ENCODE measurements at regions not wholly inside any gene's neighbourhood (a gene's known extent, or its start where the extent isn't known, plus 50 kb on each side); places are given as distances from the start of the nearest gene placed in this dataset.

DNA sequence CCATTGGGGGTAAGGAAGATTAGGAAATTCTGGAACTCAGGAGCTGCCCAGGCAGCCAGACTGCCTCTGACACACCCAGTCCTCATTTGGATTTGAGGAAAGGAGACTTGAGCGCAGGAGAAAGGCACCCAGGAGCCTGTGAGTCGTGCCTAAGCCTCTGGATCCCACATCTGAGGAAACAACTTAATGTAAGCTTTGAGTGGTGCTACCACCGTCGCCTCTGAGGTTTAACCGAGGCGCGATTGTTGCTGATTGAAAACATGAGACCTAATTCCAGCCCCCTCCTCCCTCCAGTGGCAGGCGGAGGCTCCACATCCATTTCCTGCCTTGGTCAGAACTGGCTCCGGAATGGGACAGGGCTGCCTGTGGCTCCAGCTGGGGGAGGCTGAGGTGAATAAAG, 176.7 kb upstream of the PKDCC start:
- intact Hi-C loops (cut with micrococcal nuclease), result loop anchor here (10.0 kb wide), 1 partner anchor 364 kb away; no protein-coding TSS in a partner anchor
- Mint-ChIP-seq H3K27ac (no peak overlapping the region), H3K9me3 (no peaks in the 10 kb centered on the region), H3K4me3 (no peak overlapping the region), H3K27me3 (peaks cover 18% of the 10 kb centered on the region), H3K36me3 (ENCODE audit: low read depth) (no peaks in the 10 kb centered on the region), H3K4me1 (ENCODE audit: low read depth) (no peaks in the 10 kb centered on the region)

DNA sequence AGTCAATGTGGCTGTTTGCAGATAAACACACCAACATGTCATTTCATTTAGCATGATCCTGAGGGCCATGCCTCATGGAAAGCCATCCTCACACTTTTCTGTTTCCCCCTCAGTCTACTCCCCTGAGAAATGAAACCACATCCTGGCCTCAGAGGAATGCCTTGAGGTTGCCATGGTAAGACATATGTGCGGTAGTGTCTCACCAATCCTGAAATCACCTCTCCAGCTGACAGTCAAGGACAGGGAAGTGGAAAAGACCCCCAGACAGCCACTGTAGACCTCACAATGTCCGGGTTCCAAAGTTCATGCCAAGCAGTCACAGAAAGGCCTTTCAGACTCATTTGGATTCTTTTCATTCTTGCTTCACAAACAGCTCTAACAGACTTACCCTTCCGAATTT, 175.2 kb upstream of the PKDCC start:
- Mint-ChIP-seq H3K27me3 (peaks cover 13% of the 10 kb centered on the region), H3K4me3 (no peak overlapping the region), H3K9me3 (no peaks in the 10 kb centered on the region), H3K27ac (no peak overlapping the region), H3K36me3 (ENCODE audit: low read depth) (no peaks in the 10 kb centered on the region), H3K4me1 (ENCODE audit: low read depth) (no peaks in the 10 kb centered on the region)
- intact Hi-C loops (cut with micrococcal nuclease), result loop anchor here (10.0 kb wide), 1 partner anchor 362 kb away; no protein-coding TSS in a partner anchor

DNA sequence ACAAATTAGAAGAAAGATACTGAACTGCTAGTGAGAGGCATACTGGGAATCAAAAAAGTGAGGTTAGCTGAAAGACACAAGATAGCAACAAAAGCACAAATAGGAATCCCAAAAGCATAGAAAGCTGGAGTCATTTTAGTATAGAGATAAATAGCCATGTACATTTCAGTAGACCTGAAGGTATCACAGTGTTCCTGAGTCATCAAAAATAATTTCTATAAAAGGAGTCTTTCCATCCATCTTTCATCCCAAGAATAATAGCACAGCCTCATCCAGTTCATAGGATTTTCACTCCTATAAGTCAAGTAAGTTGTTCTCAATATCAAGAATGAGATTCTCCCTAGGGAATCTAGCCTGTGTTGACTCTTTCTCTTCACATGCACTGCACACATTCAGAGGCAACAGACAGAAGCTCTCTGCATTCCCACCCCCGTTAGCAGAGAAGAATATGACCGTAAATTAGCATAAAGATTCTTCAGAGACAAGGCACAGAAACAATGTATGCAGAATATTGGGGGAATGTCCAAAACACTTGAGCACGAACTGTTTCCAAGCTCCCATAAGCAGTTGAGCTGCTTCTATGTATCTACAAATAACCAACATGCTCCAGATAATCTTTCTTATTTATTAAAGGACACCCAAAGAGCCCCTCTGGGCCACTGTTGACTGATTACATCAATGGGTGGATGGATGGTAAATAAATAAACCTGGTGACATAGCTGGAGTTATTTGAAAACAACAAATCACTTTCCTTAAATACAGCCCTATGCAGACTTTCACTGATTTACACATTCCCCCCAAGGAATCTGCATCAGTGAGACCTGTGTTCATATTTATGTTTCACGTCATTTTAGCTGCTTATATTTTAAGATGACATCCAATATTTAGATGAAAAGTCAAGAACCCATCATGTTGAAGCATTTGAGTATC, 174.5 kb upstream of the PKDCC start:
- Mint-ChIP-seq H3K36me3 (ENCODE audit: low read depth) (no peaks in the 10 kb centered on the region), H3K9me3 (no peaks in the 10 kb centered on the region), H3K4me3 (no peak overlapping the region), H3K27ac (no peak overlapping the region), H3K27me3 (peaks cover 13% of the 10 kb centered on the region), H3K4me1 (ENCODE audit: low read depth) (no peaks in the 10 kb centered on the region)
- intact Hi-C loops (cut with micrococcal nuclease), result loop anchor here (10.0 kb wide), 1 partner anchor 361 kb away; no protein-coding TSS in a partner anchor

DNA sequence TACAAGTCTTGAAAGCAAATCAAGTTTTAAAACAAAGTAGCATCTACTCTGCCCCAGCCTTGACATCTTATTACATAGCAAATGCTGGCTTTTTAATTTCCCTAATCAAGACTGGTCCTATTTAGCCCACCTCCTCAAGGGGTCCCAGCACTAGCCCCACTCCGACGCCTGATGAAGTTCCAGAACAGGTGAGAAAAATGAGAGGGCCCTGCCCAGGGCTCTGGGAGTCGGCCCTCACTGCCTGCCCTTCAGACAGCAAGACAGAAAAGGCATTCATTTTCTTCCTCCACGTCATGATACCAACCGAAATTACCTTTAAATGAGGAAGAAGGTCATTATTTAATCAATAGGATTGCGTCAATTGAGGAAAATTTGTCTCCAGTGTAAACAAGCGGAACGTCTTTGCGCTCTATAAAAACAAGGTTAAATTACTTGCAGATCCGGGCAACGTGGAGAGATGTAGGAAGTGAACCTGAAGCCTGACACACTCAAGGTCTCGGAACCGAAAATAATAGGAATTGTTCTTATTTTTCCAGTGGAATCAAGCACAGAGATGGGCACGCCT, 170.6 kb upstream of the PKDCC start:
- intact Hi-C loops (cut with micrococcal nuclease), result loop anchor here (10.0 kb wide), 1 partner anchor 358 kb away; no protein-coding TSS in a partner anchor
- Mint-ChIP-seq H3K4me1 (ENCODE audit: low read depth) (peaks cover 15% of the 10 kb centered on the region), H3K4me3 (no peak overlapping the region), H3K36me3 (ENCODE audit: low read depth) (no peaks in the 10 kb centered on the region), H3K27ac (no peak overlapping the region), H3K27me3 (peaks cover 11% of the 10 kb centered on the region), H3K9me3 (no peaks in the 10 kb centered on the region)

DNA sequence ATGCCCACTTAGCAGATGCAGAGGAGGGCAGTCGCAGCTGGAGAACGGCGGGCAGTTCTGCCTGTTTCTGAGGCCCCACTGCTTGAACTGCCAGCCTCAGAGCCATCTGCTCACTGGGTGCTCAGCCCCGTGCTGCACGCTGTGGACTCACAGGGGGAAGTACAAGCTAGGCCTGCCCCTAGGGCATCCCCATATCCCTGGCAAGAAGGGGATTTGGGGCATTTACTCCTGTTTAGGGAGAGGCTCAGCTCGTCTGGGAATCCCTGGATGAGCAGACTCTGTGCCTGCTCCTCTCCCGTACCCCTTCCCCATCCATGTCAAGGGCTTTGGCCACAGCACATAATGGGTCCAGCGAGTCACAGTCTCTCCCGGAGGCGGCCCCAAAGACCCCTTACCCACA, 169.8 kb upstream of the PKDCC start:
- no peak overlapping the region for H3K27ac Mint-ChIP-seq
- intact Hi-C loops (cut with micrococcal nuclease), result loop anchor here (10.0 kb wide), 1 partner anchor 357 kb away; no protein-coding TSS in a partner anchor
- no peaks in the 10 kb centered on the region for H3K9me3 Mint-ChIP-seq
- H3K27me3 Mint-ChIP-seq, result peaks cover 9% of the 10 kb centered on the region
- H3K4me1 Mint-ChIP-seq (ENCODE audit: low read depth), result peaks cover 15% of the 10 kb centered on the region
- H3K36me3 Mint-ChIP-seq (ENCODE audit: low read depth), result no peaks in the 10 kb centered on the region
- no peak overlapping the region for H3K4me3 Mint-ChIP-seq

DNA sequence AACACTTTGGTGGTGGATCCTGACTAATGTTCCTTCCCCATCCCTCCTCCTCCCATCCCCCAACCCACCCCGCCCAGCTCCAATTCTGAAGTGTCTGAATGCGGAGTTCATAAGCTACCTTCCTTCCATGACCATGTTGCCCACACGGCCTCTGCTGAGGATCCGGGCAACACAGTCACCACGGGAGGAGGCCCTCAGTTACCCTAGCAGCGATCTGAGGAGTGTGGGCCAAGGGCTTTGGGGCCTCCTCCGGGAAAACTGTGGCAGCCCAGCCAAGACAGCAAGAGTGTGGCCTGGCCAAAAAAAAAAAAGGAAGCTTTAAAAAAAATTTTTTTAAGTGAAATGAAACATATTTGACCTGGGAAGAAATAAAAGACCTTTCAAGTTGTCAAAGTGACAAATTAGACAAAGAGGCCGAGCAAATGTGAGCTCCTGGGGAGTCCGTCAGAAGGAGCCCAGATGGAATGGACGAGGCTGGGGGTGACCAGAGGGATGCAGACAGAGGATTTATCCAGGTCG, 169.0 kb upstream of the PKDCC start:
- H3K9me3 Mint-ChIP-seq, result no peaks in the 10 kb centered on the region
- H3K27me3 Mint-ChIP-seq, result peaks cover 9% of the 10 kb centered on the region
- no peaks in the 10 kb centered on the region for H3K36me3 Mint-ChIP-seq (ENCODE audit: low read depth)

DNA sequence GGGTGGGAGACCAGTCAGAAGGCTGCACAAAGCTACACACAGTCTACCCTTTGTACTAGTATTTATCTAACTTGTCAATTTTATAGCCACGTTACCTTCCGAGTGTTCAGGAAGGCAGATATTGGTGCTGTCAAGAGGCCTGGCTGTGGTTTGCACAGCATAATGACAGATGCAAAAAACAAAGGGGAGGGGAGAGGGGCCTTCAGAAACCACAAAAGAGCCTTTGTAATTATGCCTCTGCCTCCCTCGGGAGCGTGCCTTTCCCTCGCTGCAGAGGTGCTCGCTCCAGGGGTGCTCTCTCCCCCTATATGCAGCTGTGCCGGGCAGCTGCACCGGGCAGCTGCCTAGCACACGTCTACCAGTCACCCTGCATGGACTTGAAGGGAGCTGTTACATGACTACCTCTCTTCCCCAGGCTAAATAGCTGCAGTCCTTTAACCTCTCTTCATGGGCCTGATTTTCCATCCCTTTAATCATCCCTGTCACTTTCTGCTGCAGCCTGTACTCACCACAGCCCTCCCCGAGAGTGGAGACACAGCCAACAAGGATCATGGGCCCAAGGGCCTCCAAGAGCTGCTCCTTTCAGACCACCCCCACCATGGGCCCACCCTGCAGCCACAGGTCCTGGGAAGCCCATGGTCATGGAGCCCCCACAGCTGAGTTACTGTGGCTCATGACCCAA, 168.4 kb upstream of the PKDCC start:
- Mint-ChIP-seq H3K27me3 (peaks cover 9% of the 10 kb centered on the region), H3K36me3 (ENCODE audit: low read depth) (no peaks in the 10 kb centered on the region), H3K27ac (no peak overlapping the region), H3K4me3 (no peak overlapping the region), H3K9me3 (no peaks in the 10 kb centered on the region), H3K4me1 (ENCODE audit: low read depth) (peaks cover 15% of the 10 kb centered on the region)
- intact Hi-C loops (cut with micrococcal nuclease), result loop anchor here (10.0 kb wide), 1 partner anchor 355 kb away; no protein-coding TSS in a partner anchor

More for the DNA sequence above, 169.0 kb upstream of the PKDCC start:
- H3K4me1 Mint-ChIP-seq (ENCODE audit: low read depth), result peaks cover 15% of the 10 kb centered on the region
- no peak overlapping the region for H3K27ac Mint-ChIP-seq
- no peak overlapping the region for H3K4me3 Mint-ChIP-seq
- intact Hi-C loops (cut with micrococcal nuclease), result loop anchor here (10.0 kb wide), 1 partner anchor 356 kb away; no protein-coding TSS in a partner anchor

DNA sequence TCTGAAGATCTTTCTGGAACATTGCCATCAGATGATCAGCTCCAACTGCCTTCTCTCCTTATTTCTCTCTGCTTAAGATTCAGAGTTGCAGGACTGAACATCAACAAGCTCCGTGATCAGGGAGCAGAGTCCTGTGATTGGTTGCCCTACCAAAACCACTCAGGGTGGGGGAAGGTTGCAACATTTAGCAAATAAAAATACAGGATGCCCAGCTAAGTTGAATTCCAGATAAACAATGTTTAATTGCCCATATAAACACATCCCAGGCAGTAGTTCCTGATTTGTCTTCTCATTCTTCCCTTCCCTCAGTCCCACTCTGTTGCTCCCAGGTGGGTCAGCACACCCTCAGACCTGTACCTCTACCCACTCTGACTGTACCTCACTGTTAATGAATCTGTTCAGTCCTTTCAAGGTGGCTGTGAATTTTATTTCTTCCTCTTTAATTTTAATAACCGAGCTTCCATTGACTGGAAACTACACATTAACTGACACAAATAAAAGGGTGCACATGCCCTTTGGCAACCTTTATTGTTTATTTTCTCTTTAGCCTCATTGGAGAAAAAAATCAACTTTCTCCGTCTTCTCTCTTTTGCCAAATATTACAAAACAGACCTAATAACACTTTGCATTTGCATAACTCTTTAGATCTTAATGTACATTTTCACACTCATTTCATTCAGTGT, 167.1 kb upstream of the PKDCC start:
- intact Hi-C loops (cut with micrococcal nuclease), result no loop called here
- no peak overlapping the region for H3K4me3 Mint-ChIP-seq
- peaks cover 9% of the 10 kb centered on the region for H3K27me3 Mint-ChIP-seq
- H3K4me1 Mint-ChIP-seq (ENCODE audit: low read depth), result peaks cover 15% of the 10 kb centered on the region
- no peak overlapping the region for H3K27ac Mint-ChIP-seq
- H3K36me3 Mint-ChIP-seq (ENCODE audit: low read depth), result no peaks in the 10 kb centered on the region
- H3K9me3 Mint-ChIP-seq, result no peaks in the 10 kb centered on the region

DNA sequence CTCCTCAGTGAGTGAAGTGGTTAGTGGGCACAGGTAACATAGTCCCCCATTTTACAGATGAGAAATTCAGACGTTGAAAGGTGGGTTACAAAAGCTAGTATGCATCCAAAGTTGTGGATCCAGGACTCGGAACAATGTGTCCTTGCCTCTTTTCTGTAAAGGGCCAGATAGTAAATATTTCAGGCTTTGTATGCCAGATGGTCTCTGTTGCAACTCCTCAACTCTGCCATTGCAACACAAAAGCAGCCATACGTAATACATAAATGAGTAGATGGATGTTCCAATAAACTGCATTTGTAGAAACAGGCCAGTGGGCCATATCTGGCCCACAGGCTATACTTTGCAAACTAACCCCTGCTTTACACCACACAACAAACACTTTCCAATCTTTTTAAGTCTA, 166.6 kb upstream of the PKDCC start:
- Mint-ChIP-seq H3K9me3 (no peaks in the 10 kb centered on the region), H3K36me3 (ENCODE audit: low read depth) (no peaks in the 10 kb centered on the region), H3K27ac (no peak overlapping the region), H3K4me1 (ENCODE audit: low read depth) (peaks cover 15% of the 10 kb centered on the region), H3K27me3 (peaks cover 9% of the 10 kb centered on the region), H3K4me3 (no peak overlapping the region)
- intact Hi-C loops (cut with micrococcal nuclease), result no loop called here

DNA sequence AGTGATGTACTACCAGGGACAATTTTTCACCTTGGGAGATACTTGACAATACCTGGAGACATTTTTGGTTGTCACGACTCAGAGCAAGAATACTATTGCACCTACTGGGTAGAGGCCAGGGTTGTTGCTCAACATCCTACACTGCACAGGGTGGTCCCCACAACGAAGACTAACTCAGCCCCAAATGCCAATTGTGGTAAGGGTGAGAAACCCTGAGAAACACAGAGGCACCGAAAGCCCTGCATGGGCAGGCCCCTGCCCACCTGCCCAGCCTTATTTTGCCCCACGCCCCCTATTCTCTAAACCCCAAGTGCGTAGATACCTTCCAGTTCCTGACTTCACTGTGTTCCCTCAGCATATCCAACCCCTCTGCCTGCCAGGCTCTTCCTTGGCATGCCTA, 163.1 kb upstream of the PKDCC start:
- Mint-ChIP-seq H3K4me3 (no peak overlapping the region), H3K36me3 (ENCODE audit: low read depth) (no peaks in the 10 kb centered on the region), H3K27ac (no peak overlapping the region), H3K9me3 (no peaks in the 10 kb centered on the region), H3K27me3 (peaks cover 6% of the 10 kb centered on the region), H3K4me1 (ENCODE audit: low read depth) (peaks cover 12% of the 10 kb centered on the region)
- intact Hi-C loops (cut with micrococcal nuclease), result no loop called here

DNA sequence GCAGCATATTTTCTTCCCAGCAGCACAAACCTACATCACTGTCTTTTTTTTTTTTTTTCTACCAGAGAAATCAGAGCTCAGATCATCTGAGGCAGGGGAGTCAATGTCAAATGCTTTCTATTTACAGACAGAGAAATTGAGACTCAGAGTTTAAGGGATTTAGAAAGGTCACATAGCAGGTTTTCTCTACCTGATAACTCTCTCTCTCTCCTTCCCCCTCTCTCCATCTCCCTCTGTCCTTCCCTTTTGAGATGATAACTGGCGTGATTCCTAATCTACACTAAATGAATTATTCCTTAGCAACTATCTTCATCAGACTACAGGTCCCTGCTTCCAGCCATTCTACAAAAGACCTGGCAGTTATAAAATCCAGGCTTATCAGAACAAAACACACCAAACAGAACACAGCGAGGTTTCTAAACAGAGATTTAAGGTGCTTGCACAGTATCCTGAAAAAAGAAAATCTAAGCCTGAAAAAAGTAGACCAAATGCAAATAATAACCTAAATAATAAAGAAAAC, 161.6 kb upstream of the PKDCC start:
- no peak overlapping the region for H3K4me3 Mint-ChIP-seq
- no peaks in the 10 kb centered on the region for H3K36me3 Mint-ChIP-seq (ENCODE audit: low read depth)
- H3K27me3 Mint-ChIP-seq, result peaks cover 8% of the 10 kb centered on the region
- intact Hi-C loops (cut with micrococcal nuclease), result no loop called here
- no peaks in the 10 kb centered on the region for H3K9me3 Mint-ChIP-seq
- H3K4me1 Mint-ChIP-seq (ENCODE audit: low read depth), result no peaks in the 10 kb centered on the region
- no peak overlapping the region for H3K27ac Mint-ChIP-seq

DNA sequence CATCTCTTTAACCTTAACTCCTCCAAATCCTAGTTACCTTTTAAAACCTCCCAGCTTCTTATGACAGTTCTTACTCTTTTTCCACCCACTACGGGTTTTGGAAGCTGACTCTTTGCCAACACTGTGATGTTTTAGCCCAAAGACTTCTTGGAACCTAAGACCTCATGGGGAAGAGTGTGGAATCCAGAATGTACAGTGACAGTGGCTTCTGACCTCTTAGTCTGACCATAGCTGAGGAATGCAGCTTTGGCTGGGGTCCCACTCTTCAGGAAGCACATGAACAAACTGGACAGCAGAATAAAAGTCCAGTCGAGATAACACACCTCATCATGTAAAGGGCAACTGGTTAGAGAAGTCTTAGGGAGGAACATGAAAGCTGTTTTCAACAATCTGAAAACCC, 161.1 kb upstream of the PKDCC start:
- intact Hi-C loops (cut with micrococcal nuclease), result no loop called here
- Mint-ChIP-seq H3K4me1 (ENCODE audit: low read depth) (no peaks in the 10 kb centered on the region), H3K27me3 (peaks cover 9% of the 10 kb centered on the region), H3K4me3 (no peak overlapping the region), H3K27ac (no peak overlapping the region), H3K36me3 (ENCODE audit: low read depth) (no peaks in the 10 kb centered on the region), H3K9me3 (no peaks in the 10 kb centered on the region)

DNA sequence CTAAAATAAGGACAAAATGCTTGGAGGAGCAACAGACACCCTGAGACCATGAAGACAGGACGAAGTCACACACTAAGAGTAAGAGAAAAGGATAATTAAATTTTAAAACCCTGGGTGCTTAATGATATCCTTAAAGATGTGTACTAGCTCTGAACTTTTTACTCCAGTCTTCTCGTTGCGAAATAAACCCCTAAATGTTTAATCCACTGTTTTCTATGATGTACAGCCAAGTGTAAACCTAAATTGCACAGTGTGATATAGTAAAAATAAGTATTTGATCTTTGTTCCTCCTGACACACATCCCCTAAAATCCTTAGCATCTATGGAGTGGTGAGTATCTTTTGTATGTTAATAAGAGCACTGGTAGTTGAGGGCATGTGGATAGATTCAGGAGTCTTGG, 157.5 kb upstream of the PKDCC start:
- Mint-ChIP-seq H3K36me3 (ENCODE audit: low read depth) (no peaks in the 10 kb centered on the region), H3K27ac (no peak overlapping the region), H3K4me1 (ENCODE audit: low read depth) (no peaks in the 10 kb centered on the region), H3K27me3 (peaks cover 9% of the 10 kb centered on the region), H3K4me3 (no peak overlapping the region), H3K9me3 (no peaks in the 10 kb centered on the region)
- intact Hi-C loops (cut with micrococcal nuclease), result no loop called here
